ENCODE measurements at regions not wholly inside any gene's neighbourhood (a gene's known extent, or its start where the extent isn't known, plus 50 kb on each side); places are given as distances from the start of the nearest gene placed in this dataset.

DNA sequence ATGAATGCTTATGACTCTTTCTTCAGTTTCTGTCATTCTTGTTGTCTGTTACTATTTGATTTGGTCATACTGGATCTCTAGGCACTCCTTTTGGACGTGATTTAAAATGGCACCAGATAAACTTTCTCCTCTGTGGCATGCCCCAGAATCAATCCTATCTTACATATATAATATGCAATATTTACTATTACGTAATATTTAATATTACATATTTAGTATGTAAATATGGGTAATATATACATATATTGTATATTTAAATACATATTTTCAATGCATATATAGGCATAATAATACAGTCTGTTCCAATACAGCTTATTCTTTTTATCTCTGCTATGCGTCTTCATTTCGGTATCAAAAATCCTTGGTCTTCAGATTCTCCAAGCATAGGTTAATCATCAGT lies 104.4 kb upstream of the PRR20A start:
- no peak overlapping the region for H4K91ac ChIP-seq (ENCODE audit: low read depth, low read length)
- no peaks in the 10 kb centered on the region for H3K36me3 ChIP-seq (ENCODE audit: control insufficient read depth in 1 of 2, insufficient read depth in 2 of 2, low read length in 2 of 2)
- H3K4me3 ChIP-seq (ENCODE audit: low read depth, low read length): no peak overlapping the region
- no peak overlapping the region for H2BK12ac ChIP-seq (ENCODE audit: low read length)
- no peak overlapping the region for H4K12ac ChIP-seq (ENCODE audit: low read depth, low read length)
- H2BK5ac ChIP-seq (ENCODE audit: low read depth, low read length, poor library complexity): no peak overlapping the region
- no peak overlapping the region for H3K9ac ChIP-seq (ENCODE audit: low read length)
- H3K23ac ChIP-seq (ENCODE audit: low read length): no peak overlapping the region
- no peak overlapping the region for H3K27ac ChIP-seq (ENCODE audit: low read depth, low read length)
- H2AK5ac ChIP-seq (ENCODE audit: low read length): no peak overlapping the region
- H2BK120ac ChIP-seq (ENCODE audit: insufficient read depth, low read length, poor library complexity): no peak overlapping the region
- no peaks in the 10 kb centered on the region for H3K9me3 ChIP-seq (ENCODE audit: insufficient read depth, low read depth, low read length)
- H4K8ac ChIP-seq (ENCODE audit: low read depth, low read length): no peak overlapping the region
- H3K14ac ChIP-seq (ENCODE audit: low read length): no peak overlapping the region
- H3K4me2 ChIP-seq (ENCODE audit: low read length): no peak overlapping the region
- WGBS (ENCODE audit: extremely low coverage, insufficient coverage, insufficient read length): no CpG with 5 or more reads among the region's 4 CpGs
- no peak for DNase-seq
- no peaks in the 10 kb centered on the region for H3K79me1 ChIP-seq (ENCODE audit: low read length)
- no peak overlapping the region for H3K4ac ChIP-seq (ENCODE audit: low read depth, low read length)
- no peak overlapping the region for H2AFZ ChIP-seq (ENCODE audit: insufficient read depth, low read length, poor library complexity)
- H3K4me1 ChIP-seq (ENCODE audit: control insufficient read depth in 1 of 2, insufficient read depth in 2 of 2, low read length in 2 of 2): no peaks in the 10 kb centered on the region
- H3K79me2 ChIP-seq (ENCODE audit: control insufficient read depth, insufficient read depth, low read length, poor library complexity): no peaks in the 10 kb centered on the region
- H3K18ac ChIP-seq (ENCODE audit: low read length): no peak overlapping the region
- no peaks in the 10 kb centered on the region for H3K27me3 ChIP-seq (ENCODE audit: insufficient read depth, low read length)

DNA sequence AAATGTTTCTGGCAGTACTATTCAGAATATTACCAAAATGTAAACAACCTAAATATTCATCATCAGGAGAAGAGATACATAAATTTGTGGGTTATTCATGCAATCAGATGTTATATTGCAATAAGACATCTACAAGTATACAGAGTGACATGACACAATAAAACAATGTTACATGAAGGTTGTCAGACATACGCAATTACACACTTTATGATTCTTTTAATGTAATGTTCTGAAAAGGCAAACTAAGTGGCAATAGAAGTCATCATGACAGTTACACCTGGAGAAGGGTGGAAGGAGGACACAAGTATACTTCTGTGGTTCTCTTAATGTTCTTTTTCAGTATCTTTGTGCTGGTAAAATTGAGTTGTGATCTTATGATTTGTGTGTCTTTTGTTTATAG lies 95.8 kb upstream of the PRR20A start:
- Histone ChIP-seq H3K18ac (ENCODE audit: low read length) (no peak overlapping the region), H2BK5ac (ENCODE audit: low read depth, low read length, poor library complexity) (no peak overlapping the region), H2AFZ (ENCODE audit: insufficient read depth, low read length, poor library complexity) (no peak overlapping the region), H3K4me2 (ENCODE audit: low read length) (no peak overlapping the region), H4K8ac (ENCODE audit: low read depth, low read length) (no peak overlapping the region), H2AK5ac (ENCODE audit: low read length) (no peak overlapping the region), H3K9ac (ENCODE audit: low read length) (no peak overlapping the region), H3K27me3 (ENCODE audit: insufficient read depth, low read length) (no peaks in the 10 kb centered on the region), H4K12ac (ENCODE audit: low read depth, low read length) (no peak overlapping the region), H3K27ac (ENCODE audit: low read depth, low read length) (no peak overlapping the region), H3K14ac (ENCODE audit: low read length) (no peak overlapping the region), H3K36me3 (ENCODE audit: control insufficient read depth in 1 of 2, insufficient read depth in 2 of 2, low read length in 2 of 2) (no peaks in the 10 kb centered on the region), H4K91ac (ENCODE audit: low read depth, low read length) (no peak overlapping the region), H2BK12ac (ENCODE audit: low read length) (no peak overlapping the region), H3K4me3 (ENCODE audit: low read depth, low read length) (no peak overlapping the region), H3K9me3 (ENCODE audit: insufficient read depth, low read depth, low read length) (no peaks in the 10 kb centered on the region), H3K79me2 (ENCODE audit: control insufficient read depth, insufficient read depth, low read length, poor library complexity) (no peaks in the 10 kb centered on the region), H3K4ac (ENCODE audit: low read depth, low read length) (no peak overlapping the region), H2BK120ac (ENCODE audit: insufficient read depth, low read length, poor library complexity) (no peak overlapping the region), H3K4me1 (ENCODE audit: control insufficient read depth in 1 of 2, insufficient read depth in 2 of 2, low read length in 2 of 2) (no peaks in the 10 kb centered on the region), H3K79me1 (ENCODE audit: low read length) (no peaks in the 10 kb centered on the region), H3K23ac (ENCODE audit: low read length) (no peak overlapping the region)
- WGBS (ENCODE audit: extremely low coverage, insufficient coverage, insufficient read length): no CpG with 5 or more reads among the region's 1 CpG
- DNase-seq: no peak

DNA sequence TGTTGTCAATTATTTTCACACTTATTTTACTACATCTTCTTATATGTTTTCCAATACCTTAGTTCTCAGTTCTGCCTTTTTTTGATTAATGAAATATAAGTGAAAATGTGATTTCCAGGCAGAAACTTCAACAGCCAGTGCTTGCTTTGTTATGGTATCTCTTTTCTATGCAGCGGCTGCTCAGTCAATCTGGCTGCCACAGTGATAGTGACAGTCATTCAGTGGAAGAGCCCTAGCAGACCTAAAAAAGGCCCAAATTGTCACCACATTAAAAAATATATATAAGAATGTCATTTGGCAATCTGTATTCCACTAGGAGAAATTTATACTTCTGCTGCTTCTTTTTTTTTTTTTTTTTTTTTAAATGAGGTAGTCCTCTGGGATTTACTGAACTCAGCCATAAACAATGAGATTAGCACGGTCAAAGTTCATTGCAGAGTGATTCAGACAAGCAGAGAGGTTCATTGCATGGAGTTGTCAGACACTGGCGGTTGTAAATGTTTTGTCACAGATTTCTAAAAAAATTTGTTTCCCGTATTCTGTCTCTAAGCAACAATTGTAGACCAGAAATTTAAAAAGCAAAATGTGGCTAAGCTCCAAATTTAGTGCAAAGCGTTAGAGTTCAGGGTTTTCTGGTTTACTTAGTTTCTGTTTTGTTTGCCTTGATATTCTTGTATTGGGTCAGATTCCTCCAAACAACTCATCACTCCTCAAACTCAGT lies 94.7 kb upstream of the PRR20A start:
- H3K27ac ChIP-seq (ENCODE audit: low read depth, low read length): no peak overlapping the region
- no peak overlapping the region for H3K23ac ChIP-seq (ENCODE audit: low read length)
- H4K12ac ChIP-seq (ENCODE audit: low read depth, low read length): no peak overlapping the region
- H2AFZ ChIP-seq (ENCODE audit: insufficient read depth, low read length, poor library complexity): no peak overlapping the region
- no peaks in the 10 kb centered on the region for H3K4me1 ChIP-seq (ENCODE audit: control insufficient read depth in 1 of 2, insufficient read depth in 2 of 2, low read length in 2 of 2)
- H4K8ac ChIP-seq (ENCODE audit: low read depth, low read length): no peak overlapping the region
- no peaks in the 10 kb centered on the region for H3K36me3 ChIP-seq (ENCODE audit: control insufficient read depth in 1 of 2, insufficient read depth in 2 of 2, low read length in 2 of 2)
- no peak overlapping the region for H3K4ac ChIP-seq (ENCODE audit: low read depth, low read length)
- H3K27me3 ChIP-seq (ENCODE audit: insufficient read depth, low read length): no peaks in the 10 kb centered on the region
- no peak overlapping the region for H2BK12ac ChIP-seq (ENCODE audit: low read length)
- no peaks in the 10 kb centered on the region for H3K79me1 ChIP-seq (ENCODE audit: low read length)
- no peak overlapping the region for H3K4me3 ChIP-seq (ENCODE audit: low read depth, low read length)
- DNase-seq: no peak
- no peaks in the 10 kb centered on the region for H3K9me3 ChIP-seq (ENCODE audit: insufficient read depth, low read depth, low read length)
- WGBS (ENCODE audit: extremely low coverage, insufficient coverage, insufficient read length): no CpG with 5 or more reads among the region's 5 CpGs
- H2BK5ac ChIP-seq (ENCODE audit: low read depth, low read length, poor library complexity): no peak overlapping the region
- no peak overlapping the region for H3K4me2 ChIP-seq (ENCODE audit: low read length)
- H3K14ac ChIP-seq (ENCODE audit: low read length): no peak overlapping the region
- no peak overlapping the region for H2AK5ac ChIP-seq (ENCODE audit: low read length)
- no peaks in the 10 kb centered on the region for H3K79me2 ChIP-seq (ENCODE audit: control insufficient read depth, insufficient read depth, low read length, poor library complexity)
- H3K18ac ChIP-seq (ENCODE audit: low read length): no peak overlapping the region
- H2BK120ac ChIP-seq (ENCODE audit: insufficient read depth, low read length, poor library complexity): no peak overlapping the region
- H3K9ac ChIP-seq (ENCODE audit: low read length): no peak overlapping the region
- no peak overlapping the region for H4K91ac ChIP-seq (ENCODE audit: low read depth, low read length)

DNA sequence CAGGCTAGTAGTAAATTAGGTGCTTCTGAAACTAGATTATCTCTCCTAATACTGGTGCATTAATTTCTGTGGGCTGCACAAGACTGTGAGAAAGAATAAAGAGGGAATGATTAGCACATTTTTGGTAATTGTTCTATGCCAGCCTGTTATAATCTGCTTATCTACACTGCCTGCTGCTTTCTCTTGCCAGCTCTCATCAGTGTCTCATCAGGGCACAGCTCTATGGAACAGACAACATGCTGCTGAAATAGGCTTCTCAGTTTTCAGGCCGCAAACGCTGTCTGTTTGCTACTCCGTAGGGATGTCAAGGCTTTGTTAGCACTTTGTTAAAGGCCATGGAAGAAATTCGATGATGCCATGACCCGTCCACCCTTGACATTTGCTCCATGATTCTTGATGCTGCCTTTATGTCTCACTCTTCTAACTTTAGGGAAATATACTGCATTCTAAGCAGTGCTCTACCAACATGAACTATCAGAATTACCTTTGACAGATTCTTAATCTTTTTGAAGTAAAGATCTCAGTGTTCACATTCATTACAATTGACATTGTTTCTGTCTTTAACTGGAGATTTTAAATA lies 84.0 kb upstream of the PRR20A start:
- no peak overlapping the region for H3K4me3 ChIP-seq (ENCODE audit: low read depth, low read length)
- H3K4ac ChIP-seq (ENCODE audit: low read depth, low read length): no peak overlapping the region
- no peak overlapping the region for H2BK12ac ChIP-seq (ENCODE audit: low read length)
- H4K91ac ChIP-seq (ENCODE audit: low read depth, low read length): no peak overlapping the region
- no peak overlapping the region for H2AFZ ChIP-seq (ENCODE audit: insufficient read depth, low read length, poor library complexity)
- H3K4me2 ChIP-seq (ENCODE audit: low read length): no peak overlapping the region
- H3K79me2 ChIP-seq (ENCODE audit: control insufficient read depth, insufficient read depth, low read length, poor library complexity): no peaks in the 10 kb centered on the region
- no peaks in the 10 kb centered on the region for H3K27me3 ChIP-seq (ENCODE audit: insufficient read depth, low read length)
- no peak for DNase-seq
- H4K12ac ChIP-seq (ENCODE audit: low read depth, low read length): no peak overlapping the region
- H2BK5ac ChIP-seq (ENCODE audit: low read depth, low read length, poor library complexity): no peak overlapping the region
- H4K8ac ChIP-seq (ENCODE audit: low read depth, low read length): no peak overlapping the region
- no peak overlapping the region for H2BK120ac ChIP-seq (ENCODE audit: insufficient read depth, low read length, poor library complexity)
- no peaks in the 10 kb centered on the region for H3K9me3 ChIP-seq (ENCODE audit: insufficient read depth, low read depth, low read length)
- WGBS (ENCODE audit: extremely low coverage, insufficient coverage, insufficient read length): no CpG with 5 or more reads among the region's 5 CpGs
- no peak overlapping the region for H3K23ac ChIP-seq (ENCODE audit: low read length)
- H3K36me3 ChIP-seq (ENCODE audit: control insufficient read depth in 1 of 2, insufficient read depth in 2 of 2, low read length in 2 of 2): no peaks in the 10 kb centered on the region
- no peaks in the 10 kb centered on the region for H3K4me1 ChIP-seq (ENCODE audit: control insufficient read depth in 1 of 2, insufficient read depth in 2 of 2, low read length in 2 of 2)
- H3K14ac ChIP-seq (ENCODE audit: low read length): no peak overlapping the region
- H3K79me1 ChIP-seq (ENCODE audit: low read length): no peaks in the 10 kb centered on the region
- no peak overlapping the region for H3K27ac ChIP-seq (ENCODE audit: low read depth, low read length)
- H3K18ac ChIP-seq (ENCODE audit: low read length): no peak overlapping the region
- H2AK5ac ChIP-seq (ENCODE audit: low read length): no peak overlapping the region
- no peak overlapping the region for H3K9ac ChIP-seq (ENCODE audit: low read length)
